Lower leg skin (tissue), 4 donors: ENCODE measurements at regions not wholly inside any gene's neighbourhood (a gene's known extent, or its start where the extent isn't known, plus 50 kb on each side); places are given as distances from the start of the nearest gene placed in this dataset.

Experiments used
- DNase-seq, 2 donors: peaks; one replicate each; pipeline ENCODE4 v3.0.0-alpha.2; 2019; ENCODE audit warnings: low spot score in 2 of 2
- H3K4me3 ChIP-seq: fragments of 200-600 bp; sonication (generic); 2 replicates; pipeline ENCODE4 v1.5.1; 2017; ENCODE audit warnings: mild to moderate bottlenecking, low read depth; ENCODE audit not compliant: poor library complexity, severe bottlenecking
- POLR2A ChIP-seq, 2 donors: fragments of 450-650 bp; IDR thresholded peaks; one replicate each; pipeline ENCODE4 v1.6.1; 2016 to 2017; ENCODE audit warnings: antibody characterized with exemption in 2 of 2, mild to moderate bottlenecking in 1 of 2, moderate library complexity in 1 of 2
- WGBS, 2 donors: methylation state at CpG; one replicate each; pipeline ENCODE4 v1.1.5; 2018; 5-methylcytosine and 5-hydroxymethylcytosine counted together
- intact Hi-C: fragments of 100-400 bp; cut with DNase I; formaldehyde crosslinking; loops from one replicate; pipeline ENCODE4 v1.15.0; 2023; ENCODE audit warnings: low total_unique reads
- TF ChIP-seq, protein P1 (sequence below), 3 donors: fragments of 450-650 bp; IDR thresholded peaks; one replicate each; pipeline ENCODE4 v1.5.1; 2016; ENCODE audit warnings: antibody characterized with exemption in 3 of 3, mild to moderate bottlenecking in 3 of 3, moderate library complexity in 2 of 3

DNA sequence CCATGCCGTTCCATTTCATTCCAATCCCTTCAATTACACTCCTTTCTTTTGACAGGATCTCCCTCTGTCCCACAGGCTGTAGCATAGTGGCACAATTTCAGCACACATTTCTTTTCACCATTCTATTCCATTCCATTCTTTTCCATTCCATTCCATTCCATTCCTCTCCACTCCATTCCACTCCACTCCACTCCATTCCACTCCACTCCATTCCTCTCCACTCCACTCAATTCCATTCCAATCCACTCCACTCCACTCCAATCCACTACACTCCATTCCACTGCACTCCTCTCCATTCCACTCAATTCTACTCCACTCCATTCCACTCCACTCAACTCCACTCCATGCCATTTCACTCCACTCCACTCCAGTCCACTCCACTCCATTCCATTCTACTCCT is 1495.1 kb downstream of the TSPY10 start:
- H3K4me3 ChIP-seq = no peak overlapping the region
- intact Hi-C loops = no loop called here
- DNase-seq = no peak
- TF ChIP-seq, protein P1, sequence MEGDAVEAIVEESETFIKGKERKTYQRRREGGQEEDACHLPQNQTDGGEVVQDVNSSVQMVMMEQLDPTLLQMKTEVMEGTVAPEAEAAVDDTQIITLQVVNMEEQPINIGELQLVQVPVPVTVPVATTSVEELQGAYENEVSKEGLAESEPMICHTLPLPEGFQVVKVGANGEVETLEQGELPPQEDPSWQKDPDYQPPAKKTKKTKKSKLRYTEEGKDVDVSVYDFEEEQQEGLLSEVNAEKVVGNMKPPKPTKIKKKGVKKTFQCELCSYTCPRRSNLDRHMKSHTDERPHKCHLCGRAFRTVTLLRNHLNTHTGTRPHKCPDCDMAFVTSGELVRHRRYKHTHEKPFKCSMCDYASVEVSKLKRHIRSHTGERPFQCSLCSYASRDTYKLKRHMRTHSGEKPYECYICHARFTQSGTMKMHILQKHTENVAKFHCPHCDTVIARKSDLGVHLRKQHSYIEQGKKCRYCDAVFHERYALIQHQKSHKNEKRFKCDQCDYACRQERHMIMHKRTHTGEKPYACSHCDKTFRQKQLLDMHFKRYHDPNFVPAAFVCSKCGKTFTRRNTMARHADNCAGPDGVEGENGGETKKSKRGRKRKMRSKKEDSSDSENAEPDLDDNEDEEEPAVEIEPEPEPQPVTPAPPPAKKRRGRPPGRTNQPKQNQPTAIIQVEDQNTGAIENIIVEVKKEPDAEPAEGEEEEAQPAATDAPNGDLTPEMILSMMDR (IDR thresholded peaks at IDR 0.05) = no peak
- no peak for TF ChIP-seq POLR2A (IDR thresholded peaks at IDR 0.05)
- 80% methylated on average over 1 of the region's 1 CpG; no CpG with 5 or more reads in 1 of the 2 donors for WGBS, 2 donors

DNA sequence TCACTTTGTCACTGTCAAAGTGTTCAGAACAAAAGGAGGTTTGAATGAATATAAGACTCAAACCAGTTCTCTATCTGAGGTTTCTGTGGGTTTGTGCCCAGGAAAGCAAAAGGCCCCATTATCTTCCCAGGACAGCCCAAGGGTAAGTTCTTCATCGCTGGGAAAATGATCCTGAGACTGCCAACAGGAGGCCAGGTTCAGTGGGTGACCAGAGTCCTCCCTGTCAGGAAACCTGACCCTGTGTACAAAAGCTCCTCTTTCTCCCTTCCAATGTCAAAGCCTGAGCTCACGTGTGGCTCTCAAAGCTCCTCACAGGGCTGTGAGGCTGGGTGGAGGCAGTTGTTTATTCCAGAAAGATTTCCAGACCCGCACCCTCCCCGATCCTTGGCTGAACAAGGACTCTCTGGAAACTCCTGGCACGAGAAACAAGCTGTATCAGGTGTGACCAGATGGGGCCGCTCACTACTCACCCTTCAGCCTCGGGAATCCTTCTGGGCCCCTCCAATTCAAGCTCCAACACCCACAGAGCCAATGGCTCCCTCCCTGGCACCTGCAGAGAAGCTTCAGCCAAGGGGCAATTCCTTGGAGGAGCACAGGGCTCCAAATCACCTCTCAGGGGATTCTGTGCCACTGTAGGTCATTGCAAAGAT is 1516.7 kb downstream of the TSPY10 start:
- DNase-seq = no peak
- intact Hi-C loops = no loop called here
- WGBS, 2 donors = 38% methylated on average over 7 of the region's 7 CpGs; no CpG with 5 or more reads in 1 of the 2 donors
- H3K4me3 ChIP-seq = no peak overlapping the region
- TF ChIP-seq, protein P1 (IDR thresholded peaks at IDR 0.05) = no peak
- no peak for TF ChIP-seq POLR2A (IDR thresholded peaks at IDR 0.05)

DNA sequence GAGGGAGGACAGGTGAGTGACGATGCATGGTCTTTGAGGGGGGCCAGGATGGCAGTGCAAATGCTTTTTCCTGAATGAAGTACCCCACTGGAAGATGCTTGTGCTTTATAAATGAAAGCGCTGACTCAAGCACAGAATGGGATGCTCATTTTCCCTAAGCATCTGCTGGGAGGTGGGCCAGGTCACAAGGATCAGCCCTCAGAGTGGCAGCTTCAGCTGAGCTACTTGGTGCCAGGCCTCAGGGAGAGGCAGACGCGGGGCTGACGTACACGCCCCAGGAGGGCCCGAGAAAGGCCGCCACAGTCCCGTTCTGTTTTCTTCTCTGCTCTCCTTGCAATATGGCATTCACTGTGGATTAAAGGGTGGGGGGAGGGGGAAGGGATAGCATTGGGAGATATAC is 1535.8 kb downstream of the TSPY10 start:
- DNase-seq = no peak
- H3K4me3 ChIP-seq = no peak overlapping the region
- intact Hi-C loops = no loop called here
- TF ChIP-seq, protein P1 (IDR thresholded peaks at IDR 0.05) = no peak
- TF ChIP-seq POLR2A (IDR thresholded peaks at IDR 0.05) = no peak
- 89% methylated on average over 8 of the region's 9 CpGs; no CpG with 5 or more reads in 1 of the 2 donors for WGBS, 2 donors

DNA sequence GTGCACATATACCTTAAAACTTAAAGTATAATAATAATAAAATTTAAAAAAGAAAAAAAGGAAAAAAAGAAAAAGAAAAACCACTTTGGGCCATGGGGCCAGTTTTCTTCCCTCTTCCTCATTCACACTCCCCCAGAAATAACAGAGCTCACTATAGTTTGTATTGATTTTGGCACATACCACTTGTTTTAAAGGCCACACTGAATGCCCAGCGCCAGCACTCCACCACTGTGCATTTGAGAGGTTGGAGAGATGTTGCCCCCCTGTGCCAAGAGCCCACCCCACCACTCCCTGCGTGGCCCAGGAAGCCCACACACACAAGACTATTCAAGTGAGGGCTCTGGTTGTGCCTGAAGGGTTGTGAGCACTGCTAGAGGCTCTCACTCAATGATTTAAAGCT is 1536.3 kb downstream of the TSPY10 start:
- no peak for DNase-seq
- intact Hi-C loops = no loop called here
- WGBS, 2 donors = 14% methylated on average over 1 of the region's 2 CpGs; no CpG with 5 or more reads in 1 of the 2 donors
- TF ChIP-seq, protein P1 (IDR thresholded peaks at IDR 0.05) = no peak
- no peak for TF ChIP-seq POLR2A (IDR thresholded peaks at IDR 0.05)
- no peak overlapping the region for H3K4me3 ChIP-seq

DNA sequence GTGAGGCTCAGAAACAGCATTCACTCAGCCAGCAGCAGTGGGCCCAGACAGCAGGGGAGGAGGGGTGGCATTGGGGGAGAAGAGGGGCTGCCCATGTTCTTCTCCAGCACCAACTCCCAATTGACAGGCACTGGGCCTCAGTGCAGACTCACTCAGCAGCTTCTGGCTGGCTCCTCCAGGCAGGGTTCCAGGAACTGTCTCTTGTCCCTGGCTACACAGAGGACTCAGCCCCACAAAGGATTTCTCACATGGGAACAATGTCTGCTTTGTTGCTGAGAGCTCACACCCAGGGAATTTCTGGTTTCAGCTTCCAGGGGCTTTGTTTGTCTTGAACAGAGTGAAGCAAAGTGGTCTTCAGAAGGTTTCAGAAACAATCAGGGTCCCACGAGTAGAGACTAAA is 1536.7 kb downstream of the TSPY10 start:
- intact Hi-C loops = no loop called here
- DNase-seq = no peak
- H3K4me3 ChIP-seq = no peak overlapping the region
- WGBS, 2 donors = 13% methylated on average over 1 of the region's 1 CpG; no CpG with 5 or more reads in 1 of the 2 donors
- no peak for TF ChIP-seq POLR2A (IDR thresholded peaks at IDR 0.05)
- TF ChIP-seq, protein P1 (IDR thresholded peaks at IDR 0.05) = no peak

DNA sequence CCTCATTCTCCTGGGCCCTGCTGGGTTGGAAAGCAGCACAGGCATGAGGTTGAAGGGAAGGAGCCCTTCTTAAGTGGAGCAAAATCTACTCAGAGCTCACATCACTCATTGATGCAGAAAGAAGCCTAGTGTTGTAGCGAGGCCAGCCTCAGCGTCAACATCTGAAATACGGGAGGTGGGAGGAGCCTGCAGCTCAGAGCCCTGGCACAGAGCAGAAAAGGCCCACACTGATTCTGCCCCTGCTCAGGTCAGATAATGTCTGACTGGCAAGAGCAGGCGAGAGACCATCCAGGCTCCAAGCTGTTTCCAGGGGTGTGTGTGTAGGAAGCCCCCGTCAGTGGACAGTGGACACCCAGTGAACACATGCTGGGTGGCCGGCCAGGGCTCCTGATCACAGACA is 1541.6 kb downstream of the TSPY10 start:
- no peak for DNase-seq
- H3K4me3 ChIP-seq = no peak overlapping the region
- TF ChIP-seq, protein P1 (IDR thresholded peaks at IDR 0.05) = no peak
- no peak for TF ChIP-seq POLR2A (IDR thresholded peaks at IDR 0.05)
- intact Hi-C loops = no loop called here
- WGBS, 2 donors = no CpG with 5 or more reads among the region's 6 CpGs
